GM21576 (cell line): ENCODE measurements at regions not wholly inside any gene's neighbourhood (a gene's known extent, or its start where the extent isn't known, plus 50 kb on each side); places are given as distances from the start of the nearest gene placed in this dataset.
"Not testable (repeated sequence)": the region's sequence is repeated elsewhere in the genome, so short reads cannot be mapped to it uniquely, and the experiment has no call there.

Experiments used
- ATAC-seq: cut with Tn5 transposase; IDR thresholded peaks from one replicate; pipeline ENCODE4 v1.9.1; 2021; ENCODE audit warnings: mild to moderate bottlenecking, moderate library complexity; ENCODE audit not compliant: unreplicated experiment

- ATAC-seq, result no peak
Measured at GRCh38 chr17:77628035-77628434, 330.5 kb upstream of the TNRC6C start.

- not testable (repeated sequence) for ATAC-seq
Measured at GRCh38 chr17:77629284-77629683, 329.2 kb upstream of the TNRC6C start.

GRCh38 chr17:77631307-77631706, 327.2 kb upstream of the TNRC6C start:
- no peak for ATAC-seq

- ATAC-seq, result no peak
Measured at GRCh38 chr17:77632619-77633018, 325.9 kb upstream of the TNRC6C start.

GRCh38 chr17:77634710-77635109, 323.8 kb upstream of the TNRC6C start:
- ATAC-seq, result peak; percentile 66

- ATAC-seq, result no peak
Measured at GRCh38 chr17:77635176-77635575, 323.3 kb upstream of the TNRC6C start.

- ATAC-seq, result not testable (repeated sequence)
Measured at GRCh38 chr17:77635785-77636184, 322.7 kb upstream of the TNRC6C start.

- no peak for ATAC-seq
Measured at GRCh38 chr17:77636835-77637817, 321.4 kb upstream of the TNRC6C start.

- no peak for ATAC-seq
Measured at GRCh38 chr17:77637818-77638575, 320.5 kb upstream of the TNRC6C start.

GRCh38 chr17:77640252-77640651, 318.3 kb upstream of the TNRC6C start:
- no peak for ATAC-seq

GRCh38 chr17:77640916-77641605, 317.4 kb upstream of the TNRC6C start:
- no peak for ATAC-seq

GRCh38 chr17:77641718-77642117, 316.8 kb upstream of the TNRC6C start:
- no peak for ATAC-seq

- ATAC-seq, result no peak
Measured at GRCh38 chr17:77644181-77645071, 314.1 kb upstream of the TNRC6C start.

GRCh38 chr17:77645072-77646045, 313.1 kb upstream of the TNRC6C start:
- ATAC-seq, result no peak

- no peak for ATAC-seq
Measured at GRCh38 chr17:77646046-77646430, 312.5 kb upstream of the TNRC6C start.

GRCh38 chr17:77647531-77647930, 311.0 kb upstream of the TNRC6C start:
- no peak for ATAC-seq

GRCh38 chr17:77649717-77650211, 308.7 kb upstream of the TNRC6C start:
- no peak for ATAC-seq

GRCh38 chr17:77651988-77652387, 306.5 kb upstream of the TNRC6C start:
- ATAC-seq, result no peak

GRCh38 chr17:77654296-77654695, 304.2 kb upstream of the TNRC6C start:
- no peak for ATAC-seq
